SIG-M5 (cell line): ENCODE measurements at regions not wholly inside any gene's neighbourhood (a gene's known extent, or its start where the extent isn't known, plus 50 kb on each side); places are given as distances from the start of the nearest gene placed in this dataset.
"Not testable (repeated sequence)": the region's sequence is repeated elsewhere in the genome, so short reads cannot be mapped to it uniquely, and the experiment has no call there.

ENCODE experiments used
- DNase-seq: peaks from one replicate; lab custom pipeline; 2025; lab: John Stamatoyannopoulos, UW

- DNase-seq = no peak
These were observed 101.0 kb downstream of the GGTLC2 start for GRCh38 chr22:22745225-22746060.

- no peak for DNase-seq
These were observed 101.9 kb downstream of the GGTLC2 start for GRCh38 chr22:22746061-22746962.

- DNase-seq = no peak
These were observed 102.8 kb downstream of the GGTLC2 start for GRCh38 chr22:22746963-22747933.

GRCh38 chr22:22748297-22748743 is 103.9 kb downstream of the GGTLC2 start:
- DNase-seq = no peak

- no peak for DNase-seq
These were observed 104.3 kb downstream of the GGTLC2 start for GRCh38 chr22:22748756-22749155.

GRCh38 chr22:22749167-22749758 is 104.8 kb downstream of the GGTLC2 start:
- no peak for DNase-seq

- DNase-seq = no peak
These were observed 106.1 kb downstream of the GGTLC2 start for GRCh38 chr22:22750335-22751042.

GRCh38 chr22:22751043-22751603 is 106.7 kb downstream of the GGTLC2 start:
- DNase-seq = no peak

GRCh38 chr22:22752199-22752555 is 107.8 kb downstream of the GGTLC2 start:
- no peak for DNase-seq

GRCh38 chr22:22752556-22753477 is 108.4 kb downstream of the GGTLC2 start:
- no peak for DNase-seq

GRCh38 chr22:22753526-22754267 is 109.3 kb downstream of the GGTLC2 start:
- no peak for DNase-seq

GRCh38 chr22:22754268-22754657 is 109.8 kb downstream of the GGTLC2 start:
- no peak for DNase-seq

- DNase-seq = no peak
These were observed 110.8 kb downstream of the GGTLC2 start for GRCh38 chr22:22754961-22755777.

- no peak for DNase-seq
These were observed 111.3 kb downstream of the GGTLC2 start for GRCh38 chr22:22755778-22756100.

- DNase-seq = no peak
These were observed 111.7 kb downstream of the GGTLC2 start for GRCh38 chr22:22756109-22756508.

- DNase-seq = not testable (repeated sequence)
These were observed 112.3 kb downstream of the GGTLC2 start for GRCh38 chr22:22756551-22757201.

- not testable (repeated sequence) for DNase-seq
These were observed 113.8 kb downstream of the GGTLC2 start for GRCh38 chr22:22758101-22758807.
